GM23338 (cell line): ENCODE measurements at regions not wholly inside any gene's neighbourhood (a gene's known extent, or its start where the extent isn't known, plus 50 kb on each side); places are given as distances from the start of the nearest gene placed in this dataset.
"Not testable (repeated sequence)": the region's sequence is repeated elsewhere in the genome, so short reads cannot be mapped to it uniquely, and the experiment has no call there.

Experiments used
- ATAC-seq: fragments of 200-7000 bp; cut with Tn5 transposase; 3 replicates; pipeline ENCODE4 v1.9.1; 2020
- DNase-seq: peaks from one replicate; pipeline ENCODE4 v3.0.0-alpha.2; 2015; ENCODE audit warnings: low spot score
- H2AFZ ChIP-seq: fragments of 200-600 bp; sonication (generic); 2 replicates; pipeline ENCODE4 v1.8.0; 2016; ENCODE audit warnings: antibody characterized with exemption, mild to moderate bottlenecking, moderate library complexity
- H3F3A ChIP-seq: fragments of 200-600 bp; sonication (generic); replicated peaks from 2 replicates; pipeline ENCODE4 v1.8.0; 2017; ENCODE audit warnings: antibody characterized with exemption, mixed run types, low read depth
- H3K27ac ChIP-seq: fragments of 200-600 bp; sonication (generic); 2 replicates; pipeline ENCODE4 v1.6.1; 2016; ENCODE audit warnings: low read depth
- H3K27me3 ChIP-seq: fragments of 200-600 bp; sonication (generic); 2 replicates; pipeline ENCODE4 v1.8.0; 2016; ENCODE audit warnings: mild to moderate bottlenecking, mixed run types, moderate library complexity; ENCODE audit not compliant: insufficient read depth
- H3K36me3 ChIP-seq: fragments of 200-600 bp; sonication (generic); 2 replicates; pipeline ENCODE4 v1.8.0; 2016; ENCODE audit warnings: mild to moderate bottlenecking; ENCODE audit not compliant: insufficient read depth
- H3K4me1 ChIP-seq: fragments of 200-600 bp; sonication (generic); 2 replicates; pipeline ENCODE4 v1.8.0; 2016; ENCODE audit warnings: mild to moderate bottlenecking, moderate library complexity; ENCODE audit not compliant: insufficient read depth
- H3K4me2 ChIP-seq: fragments of 200-600 bp; sonication (generic); 2 replicates; pipeline ENCODE4 v1.7.1; 2017; ENCODE audit warnings: mixed run types
- H3K4me3 ChIP-seq: fragments of 200-600 bp; sonication (generic); 2 replicates; pipeline ENCODE4 v1.6.1; 2016; ENCODE audit warnings: mixed run types
- H3K79me2 ChIP-seq: fragments of 200-600 bp; sonication (generic); replicated peaks from 2 replicates; pipeline ENCODE4 v1.8.0; 2017; ENCODE audit warnings: mild to moderate bottlenecking; ENCODE audit not compliant: insufficient read depth
- H3K9me2 ChIP-seq: fragments of 200-600 bp; sonication (generic); 2 replicates; pipeline ENCODE4 v1.8.0; 2017; ENCODE audit not compliant: insufficient read depth
- H4K20me1 ChIP-seq: fragments of 200-600 bp; sonication (generic); replicated peaks from 2 replicates; pipeline ENCODE4 v1.8.0; 2017; ENCODE audit warnings: mild to moderate bottlenecking; ENCODE audit not compliant: insufficient read depth
- H3K27ac Mint-ChIP-seq: 2 replicates; pipeline ENCODE4 v1.8.0; 2020; ENCODE audit warnings: inconsistent platforms, mild to moderate bottlenecking, moderate library complexity, mixed read lengths
- H3K27me3 Mint-ChIP-seq: 3 replicates; pipeline ENCODE4 v1.8.0; 2022; ENCODE audit warnings: low read depth, mild to moderate bottlenecking, moderate library complexity, mixed read lengths, inconsistent platforms; ENCODE audit not compliant: insufficient read depth, poor library complexity
- H3K36me3 Mint-ChIP-seq: 3 replicates; pipeline ENCODE4 v1.8.0; 2021; ENCODE audit warnings: low read depth, mild to moderate bottlenecking, inconsistent platforms, moderate library complexity, mixed read lengths
- H3K4me1 Mint-ChIP-seq: 3 replicates; pipeline ENCODE4 v1.8.0; 2020; ENCODE audit warnings: mild to moderate bottlenecking, inconsistent platforms, mixed read lengths
- H3K4me3 Mint-ChIP-seq: 3 replicates; pipeline ENCODE4 v1.8.0; 2021; ENCODE audit warnings: moderate library complexity, mild to moderate bottlenecking, inconsistent platforms, mixed read lengths
- H3K9me3 Mint-ChIP-seq: 3 replicates; pipeline ENCODE4 v1.8.0; 2020; ENCODE audit warnings: moderate library complexity, mild to moderate bottlenecking, inconsistent platforms, mixed read lengths
- EZH2 ChIP-seq: fragments of 200-600 bp; sonication (generic); IDR thresholded peaks from one replicate; pipeline ENCODE4 v1.8.0; 2017; ENCODE audit warnings: antibody characterized with exemption, mild to moderate bottlenecking, low read depth; ENCODE audit not compliant: unreplicated experiment
- NANOG ChIP-seq: IDR thresholded peaks from 2 replicates; pipeline ENCODE4 v1.6.1; 2016; ENCODE audit warnings: antibody characterized with exemption, borderline replicate concordance
- POLR2AphosphoS5 ChIP-seq: IDR thresholded peaks from 2 replicates; pipeline ENCODE4 v1.6.1; 2016; ENCODE audit warnings: antibody characterized with exemption, low read depth
- TF ChIP-seq, protein P1 (sequence below): fragments of 250-450 bp; sonication (Bioruptor Pico); IDR thresholded peaks from 2 replicates; pipeline ENCODE4 v1.5.0; 2020; ENCODE audit warnings: mild to moderate bottlenecking, moderate library complexity

- TF ChIP-seq, protein P1, sequence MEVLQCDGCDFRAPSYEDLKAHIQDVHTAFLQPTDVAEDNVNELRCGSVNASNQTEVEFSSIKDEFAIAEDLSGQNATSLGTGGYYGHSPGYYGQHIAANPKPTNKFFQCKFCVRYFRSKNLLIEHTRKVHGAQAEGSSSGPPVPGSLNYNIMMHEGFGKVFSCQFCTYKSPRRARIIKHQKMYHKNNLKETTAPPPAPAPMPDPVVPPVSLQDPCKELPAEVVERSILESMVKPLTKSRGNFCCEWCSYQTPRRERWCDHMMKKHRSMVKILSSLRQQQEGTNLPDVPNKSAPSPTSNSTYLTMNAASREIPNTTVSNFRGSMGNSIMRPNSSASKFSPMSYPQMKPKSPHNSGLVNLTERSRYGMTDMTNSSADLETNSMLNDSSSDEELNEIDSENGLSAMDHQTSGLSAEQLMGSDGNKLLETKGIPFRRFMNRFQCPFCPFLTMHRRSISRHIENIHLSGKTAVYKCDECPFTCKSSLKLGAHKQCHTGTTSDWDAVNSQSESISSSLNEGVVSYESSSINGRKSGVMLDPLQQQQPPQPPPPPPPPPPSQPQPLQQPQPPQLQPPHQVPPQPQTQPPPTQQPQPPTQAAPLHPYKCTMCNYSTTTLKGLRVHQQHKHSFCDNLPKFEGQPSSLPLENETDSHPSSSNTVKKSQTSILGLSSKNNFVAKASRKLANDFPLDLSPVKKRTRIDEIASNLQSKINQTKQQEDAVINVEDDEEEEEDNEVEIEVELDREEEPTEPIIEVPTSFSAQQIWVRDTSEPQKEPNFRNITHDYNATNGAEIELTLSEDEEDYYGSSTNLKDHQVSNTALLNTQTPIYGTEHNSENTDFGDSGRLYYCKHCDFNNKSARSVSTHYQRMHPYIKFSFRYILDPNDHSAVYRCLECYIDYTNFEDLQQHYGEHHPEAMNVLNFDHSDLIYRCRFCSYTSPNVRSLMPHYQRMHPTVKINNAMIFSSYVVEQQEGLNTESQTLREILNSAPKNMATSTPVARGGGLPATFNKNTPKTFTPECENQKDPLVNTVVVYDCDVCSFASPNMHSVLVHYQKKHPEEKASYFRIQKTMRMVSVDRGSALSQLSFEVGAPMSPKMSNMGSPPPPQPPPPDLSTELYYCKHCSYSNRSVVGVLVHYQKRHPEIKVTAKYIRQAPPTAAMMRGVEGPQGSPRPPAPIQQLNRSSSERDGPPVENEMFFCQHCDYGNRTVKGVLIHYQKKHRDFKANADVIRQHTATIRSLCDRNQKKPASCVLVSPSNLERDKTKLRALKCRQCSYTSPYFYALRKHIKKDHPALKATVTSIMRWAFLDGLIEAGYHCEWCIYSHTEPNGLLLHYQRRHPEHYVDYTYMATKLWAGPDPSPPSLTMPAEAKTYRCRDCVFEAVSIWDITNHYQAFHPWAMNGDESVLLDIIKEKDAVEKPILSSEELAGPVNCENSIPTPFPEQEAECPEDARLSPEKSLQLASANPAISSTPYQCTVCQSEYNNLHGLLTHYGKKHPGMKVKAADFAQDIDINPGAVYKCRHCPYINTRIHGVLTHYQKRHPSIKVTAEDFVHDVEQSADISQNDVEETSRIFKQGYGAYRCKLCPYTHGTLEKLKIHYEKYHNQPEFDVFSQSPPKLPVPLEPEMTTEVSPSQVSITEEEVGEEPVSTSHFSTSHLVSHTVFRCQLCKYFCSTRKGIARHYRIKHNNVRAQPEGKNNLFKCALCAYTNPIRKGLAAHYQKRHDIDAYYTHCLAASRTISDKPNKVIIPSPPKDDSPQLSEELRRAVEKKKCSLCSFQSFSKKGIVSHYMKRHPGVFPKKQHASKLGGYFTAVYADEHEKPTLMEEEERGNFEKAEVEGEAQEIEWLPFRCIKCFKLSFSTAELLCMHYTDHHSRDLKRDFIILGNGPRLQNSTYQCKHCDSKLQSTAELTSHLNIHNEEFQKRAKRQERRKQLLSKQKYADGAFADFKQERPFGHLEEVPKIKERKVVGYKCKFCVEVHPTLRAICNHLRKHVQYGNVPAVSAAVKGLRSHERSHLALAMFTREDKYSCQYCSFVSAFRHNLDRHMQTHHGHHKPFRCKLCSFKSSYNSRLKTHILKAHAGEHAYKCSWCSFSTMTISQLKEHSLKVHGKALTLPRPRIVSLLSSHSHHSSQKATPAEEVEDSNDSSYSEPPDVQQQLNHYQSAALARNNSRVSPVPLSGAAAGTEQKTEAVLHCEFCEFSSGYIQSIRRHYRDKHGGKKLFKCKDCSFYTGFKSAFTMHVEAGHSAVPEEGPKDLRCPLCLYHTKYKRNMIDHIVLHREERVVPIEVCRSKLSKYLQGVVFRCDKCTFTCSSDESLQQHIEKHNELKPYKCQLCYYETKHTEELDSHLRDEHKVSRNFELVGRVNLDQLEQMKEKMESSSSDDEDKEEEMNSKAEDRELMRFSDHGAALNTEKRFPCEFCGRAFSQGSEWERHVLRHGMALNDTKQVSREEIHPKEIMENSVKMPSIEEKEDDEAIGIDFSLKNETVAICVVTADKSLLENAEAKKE (CRISPR knock-in tag), result no peak
These were observed 258.9 kb upstream of the OSR1 start (continued) for GRCh38 chr2:19617257-19617848.

GRCh38 chr2:19615402-19615801, 257.0 kb upstream of the OSR1 start:
- H3K4me3 Mint-ChIP-seq, ATAC-seq, H4K20me1 ChIP-seq, H3K4me3 ChIP-seq, H3K79me2 ChIP-seq, H3K27ac ChIP-seq, H3K27ac Mint-ChIP-seq, H3K4me1 ChIP-seq, H3K9me2 ChIP-seq, H3K27me3 ChIP-seq, H3K4me2 ChIP-seq, H3K36me3 ChIP-seq, H3K4me1 Mint-ChIP-seq, H2AFZ ChIP-seq, H3K27me3 Mint-ChIP-seq, H3F3A ChIP-seq, DNase-seq: not testable (repeated sequence)
- Mint-ChIP-seq H3K9me3 (peaks cover 31% of the 10 kb centered on the region), H3K36me3 (peaks cover 21% of the 10 kb centered on the region)

DNA sequence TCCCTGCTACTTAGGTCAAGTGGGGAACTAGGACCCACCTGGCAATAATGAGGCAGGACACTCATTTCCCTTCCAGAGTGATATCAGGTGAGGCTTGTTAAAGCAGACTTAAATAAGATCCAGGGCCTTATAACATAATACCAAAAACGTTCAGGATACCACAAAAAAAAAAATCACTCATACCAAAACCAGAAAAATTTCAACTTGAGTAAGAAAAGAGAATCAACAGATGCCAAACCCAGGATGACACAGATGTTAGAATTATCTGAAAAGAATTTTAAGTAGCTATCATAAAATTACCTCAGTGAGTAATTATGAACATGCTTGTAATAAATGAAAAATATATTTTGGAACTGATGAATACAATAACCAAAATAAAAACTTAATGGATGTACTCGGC, 255.6 kb upstream of the OSR1 start:
- Histone ChIP-seq H3K27me3 (no peaks in the 10 kb centered on the region), H3K27ac (no peak overlapping the region), H3K4me1 (no peaks in the 10 kb centered on the region), H4K20me1 (no peaks in the 10 kb centered on the region), H3K79me2 (no peaks in the 10 kb centered on the region), H3F3A (no peaks in the 10 kb centered on the region), H3K4me2 (no peak overlapping the region), H3K36me3 (no peaks in the 10 kb centered on the region), H3K4me3 (no peak overlapping the region), H2AFZ (no peak overlapping the region), H3K9me2 (peaks cover 6% of the 10 kb centered on the region; the same call in 1 of the 2 replicates)
- H3K27ac Mint-ChIP-seq, result no peak overlapping the region
- H3K4me1 Mint-ChIP-seq, result no peaks in the 10 kb centered on the region; the same call in 2 of the 3 replicates
- H3K27me3 Mint-ChIP-seq, result peaks cover 5% of the 10 kb centered on the region
- ATAC-seq (no peak), DNase-seq (no peak)
- peaks cover 21% of the 10 kb centered on the region for H3K36me3 Mint-ChIP-seq
- peaks cover 31% of the 10 kb centered on the region for H3K9me3 Mint-ChIP-seq
- H3K4me3 Mint-ChIP-seq, result no peak overlapping the region
- TF ChIP-seq, protein P1 (CRISPR knock-in tag), result no peak
- no peak for TF ChIP-seq POLR2AphosphoS5
- TF ChIP-seq EZH2, result no peak
- TF ChIP-seq NANOG, result no peak
